Activated naive CD8-positive, alpha-beta T cell treated with anti-CD3 and anti-CD28 coated beads, Interleukin-2, amount 10 ng/mL, durations not matched to agents 7 days and 5 days (primary cell): ENCODE measurements at regions not wholly inside any gene's neighbourhood (a gene's known extent, or its start where the extent isn't known, plus 50 kb on each side); places are given as distances from the start of the nearest gene placed in this dataset.

ENCODE experiments used
- ATAC-seq: fragments of 150-1000 bp; cut with Tn5 transposase; one replicate; pipeline ENCODE4 v1.10.0; 2021; ENCODE audit warnings: low read depth, moderate library complexity
- POLR2A ChIA-PET: fragments of 350-600 bp; sonication (Branson Sonifier 250); formaldehyde crosslinking; loops from one replicate; lab custom pipeline; 2021; ENCODE audit warnings: antibody characterized with exemption; lab: Charles Lee
- DNase-seq: peaks from one replicate; pipeline ENCODE4 v3.0.0; 2021
- H3K27ac Mint-ChIP-seq: one replicate; pipeline ENCODE4 v1.8.0; 2022; ENCODE audit warnings: mild to moderate bottlenecking, mixed read lengths
- H3K27me3 Mint-ChIP-seq: one replicate; pipeline ENCODE4 v1.8.0; 2022; ENCODE audit warnings: mild to moderate bottlenecking, moderate library complexity, mixed read lengths
- H3K36me3 Mint-ChIP-seq: one replicate; pipeline ENCODE4 v1.8.0; 2021; ENCODE audit warnings: mild to moderate bottlenecking, mixed read lengths
- H3K4me1 Mint-ChIP-seq: one replicate; pipeline ENCODE4 v1.8.0; 2021; ENCODE audit warnings: mixed read lengths
- H3K4me3 Mint-ChIP-seq: one replicate; pipeline ENCODE4 v1.8.0; 2022; ENCODE audit warnings: mild to moderate bottlenecking, moderate library complexity, mixed read lengths
- H3K9me3 Mint-ChIP-seq: one replicate; pipeline ENCODE4 v1.8.0; 2021; ENCODE audit warnings: mixed read lengths

DNA sequence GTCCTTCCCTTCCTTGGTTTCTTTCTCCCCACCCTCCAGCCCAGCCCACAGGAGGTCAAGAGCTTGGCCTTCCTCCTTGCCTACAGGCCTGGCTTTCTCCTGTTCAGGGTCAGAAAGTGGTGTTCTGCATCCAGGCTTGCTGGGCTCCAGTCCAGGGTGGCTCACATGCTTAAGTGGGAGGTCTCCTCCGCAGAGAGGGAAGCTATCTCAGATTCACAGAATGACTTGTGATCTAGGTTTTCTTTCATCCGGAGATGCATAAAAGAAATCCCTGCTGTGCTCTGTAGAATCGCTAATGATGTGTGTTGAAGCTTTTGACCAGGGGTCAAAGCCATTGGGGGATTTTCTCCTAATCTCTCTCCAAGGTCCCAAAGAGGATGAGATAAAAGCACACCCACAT lies 382.3 kb upstream of the EEF2KMT start:
- Mint-ChIP-seq H3K9me3 (no peaks in the 10 kb centered on the region), H3K27me3 (peaks cover 5% of the 10 kb centered on the region), H3K36me3 (no peaks in the 10 kb centered on the region), H3K4me1 (no peaks in the 10 kb centered on the region), H3K4me3 (no peak overlapping the region), H3K27ac (no peak overlapping the region)
- POLR2A ChIA-PET: no interaction called here
- no peak for ATAC-seq
- DNase-seq: no peak

DNA sequence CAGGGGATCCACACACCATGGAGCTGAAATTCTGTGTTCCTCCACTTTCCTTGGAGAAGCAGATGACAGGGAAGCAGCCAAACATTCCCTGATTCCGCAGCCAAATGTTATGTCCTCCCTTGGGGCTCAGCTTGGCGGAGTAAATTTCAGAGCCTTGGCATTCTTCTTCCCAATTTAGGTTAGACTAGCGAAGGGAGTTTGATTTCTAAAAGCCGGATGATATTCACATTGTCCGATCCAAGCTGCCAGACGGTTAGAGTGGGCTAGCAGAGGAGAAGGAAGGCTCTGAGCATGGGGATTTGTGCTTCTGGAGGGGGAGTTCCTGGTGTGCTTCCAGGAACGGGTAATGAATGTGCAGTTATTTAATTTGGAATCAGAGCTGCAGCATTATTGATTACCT lies 380.4 kb upstream of the EEF2KMT start:
- Mint-ChIP-seq H3K4me1 (no peaks in the 10 kb centered on the region), H3K9me3 (no peaks in the 10 kb centered on the region), H3K27me3 (peaks cover 7% of the 10 kb centered on the region), H3K36me3 (no peaks in the 10 kb centered on the region), H3K27ac (no peak overlapping the region), H3K4me3 (no peak overlapping the region)
- ATAC-seq: no peak
- DNase-seq: no peak
- POLR2A ChIA-PET: no interaction called here

DNA sequence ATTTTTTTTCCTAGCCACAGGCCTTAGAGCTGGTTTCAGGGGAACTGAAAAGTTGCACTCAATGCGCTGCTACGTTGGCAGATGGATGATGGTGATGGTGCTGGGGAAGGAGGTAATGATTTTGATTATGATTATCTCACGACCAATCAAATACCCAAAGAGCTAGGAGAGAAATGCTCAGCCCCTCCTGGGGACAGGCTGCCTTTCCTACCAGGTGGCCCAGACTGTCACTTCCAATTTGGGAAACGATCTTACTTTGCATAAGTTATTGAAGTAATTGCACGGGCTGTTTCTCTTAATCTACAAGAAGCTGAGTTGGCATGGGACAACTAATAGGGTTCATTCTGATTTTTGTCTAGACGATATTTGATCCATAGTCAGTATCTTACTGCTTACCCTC lies 379.7 kb upstream of the EEF2KMT start:
- H3K27me3 Mint-ChIP-seq: peaks cover 9% of the 10 kb centered on the region
- no peak overlapping the region for H3K4me3 Mint-ChIP-seq
- DNase-seq (no peak), ATAC-seq (no peak)
- H3K9me3 Mint-ChIP-seq: no peaks in the 10 kb centered on the region
- no peak overlapping the region for H3K27ac Mint-ChIP-seq
- POLR2A ChIA-PET: no interaction called here
- no peaks in the 10 kb centered on the region for H3K4me1 Mint-ChIP-seq
- no peaks in the 10 kb centered on the region for H3K36me3 Mint-ChIP-seq

DNA sequence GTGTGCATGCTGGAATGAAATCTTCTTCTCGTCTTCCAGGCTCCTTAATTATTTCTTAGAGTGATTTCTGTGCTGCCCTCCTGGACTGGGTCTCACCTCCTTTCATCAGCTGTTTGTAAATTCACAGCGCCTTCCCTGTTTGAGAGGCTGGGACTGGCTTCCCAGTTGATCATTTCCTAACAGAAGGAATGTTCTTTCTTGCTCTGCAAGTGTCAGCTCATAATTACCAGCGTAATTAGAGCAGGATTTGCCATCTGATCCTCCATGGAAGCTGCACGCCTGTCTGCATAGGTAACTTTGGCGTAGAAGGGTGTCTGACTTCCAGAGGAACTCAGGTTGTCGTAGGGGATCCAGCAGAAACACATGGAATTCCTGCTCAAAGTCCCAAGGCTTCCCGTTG lies 375.0 kb upstream of the EEF2KMT start:
- H3K9me3 Mint-ChIP-seq: no peaks in the 10 kb centered on the region
- H3K27ac Mint-ChIP-seq: no peak overlapping the region
- POLR2A ChIA-PET: no interaction called here
- H3K36me3 Mint-ChIP-seq: no peaks in the 10 kb centered on the region
- ATAC-seq: no peak
- no peak for DNase-seq
- no peaks in the 10 kb centered on the region for H3K4me1 Mint-ChIP-seq
- no peak overlapping the region for H3K4me3 Mint-ChIP-seq
- H3K27me3 Mint-ChIP-seq: peaks cover 5% of the 10 kb centered on the region

DNA sequence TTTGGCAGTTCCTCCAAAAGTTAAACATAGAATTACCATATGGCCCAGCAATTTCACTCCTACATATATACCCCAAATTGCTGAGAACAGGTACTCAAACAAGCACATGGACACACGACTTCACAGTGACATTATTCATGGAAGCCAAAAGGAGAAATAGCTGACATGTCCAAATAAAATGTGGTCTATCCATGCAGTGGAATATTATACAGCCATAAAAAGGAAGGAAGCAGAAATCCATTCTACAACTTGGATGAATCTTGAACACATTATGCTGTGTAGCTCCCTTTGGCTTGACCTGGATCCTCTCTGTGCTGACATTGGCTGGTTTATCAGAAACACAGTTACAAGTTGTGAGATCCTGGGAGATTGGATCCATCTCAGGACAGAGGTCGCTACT lies 370.9 kb upstream of the EEF2KMT start:
- Mint-ChIP-seq H3K27me3 (peaks cover 6% of the 10 kb centered on the region), H3K27ac (no peak overlapping the region), H3K4me1 (no peaks in the 10 kb centered on the region), H3K9me3 (no peaks in the 10 kb centered on the region), H3K4me3 (no peak overlapping the region), H3K36me3 (no peaks in the 10 kb centered on the region)
- POLR2A ChIA-PET: no interaction called here
- DNase-seq (no peak), ATAC-seq (no peak)

DNA sequence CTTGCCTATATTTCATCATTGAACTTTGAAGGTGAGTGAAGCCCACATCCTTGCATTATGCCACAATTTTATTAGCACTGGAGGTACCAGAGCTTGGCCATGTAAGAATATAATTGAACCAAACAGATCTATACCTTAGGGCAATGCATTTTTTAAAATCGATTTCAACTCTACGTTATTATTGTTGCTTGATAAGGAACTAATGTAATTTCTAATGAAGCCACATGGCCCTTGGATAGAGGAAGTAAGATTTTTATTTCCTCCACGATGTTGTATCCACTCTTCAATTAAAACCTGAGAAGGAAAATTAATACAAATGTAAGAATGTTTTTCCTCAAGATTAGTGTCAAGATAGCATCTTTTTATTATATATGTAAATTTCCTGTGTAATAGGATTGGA lies 370.0 kb upstream of the EEF2KMT start:
- H3K27me3 Mint-ChIP-seq: peaks cover 1% of the 10 kb centered on the region
- no peak for ATAC-seq

DNA sequence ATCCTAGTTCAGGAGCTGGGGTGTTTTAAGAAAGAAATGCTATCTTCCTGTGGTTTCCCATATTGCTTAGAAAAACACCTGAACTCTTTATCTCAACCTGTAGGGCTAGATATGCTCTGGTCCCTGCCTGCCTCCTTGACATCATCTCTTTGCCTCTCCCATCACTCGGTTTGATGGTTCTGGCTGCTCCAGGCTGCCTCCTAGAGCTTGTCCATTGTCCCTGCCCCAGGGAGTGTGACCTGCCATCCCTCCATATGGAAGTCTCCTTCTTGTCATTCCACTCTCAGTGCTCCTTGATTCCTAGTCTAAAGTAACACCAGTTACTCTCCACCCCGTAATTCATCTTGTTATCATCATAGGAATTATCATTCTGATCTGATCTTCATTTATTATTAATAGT lies 369.0 kb upstream of the EEF2KMT start:
- Mint-ChIP-seq H3K27ac (no peak overlapping the region), H3K4me3 (no peak overlapping the region), H3K4me1 (no peaks in the 10 kb centered on the region), H3K27me3 (peaks cover 1% of the 10 kb centered on the region), H3K36me3 (no peaks in the 10 kb centered on the region), H3K9me3 (no peaks in the 10 kb centered on the region)
- no peak for ATAC-seq
- DNase-seq: no peak
- POLR2A ChIA-PET: no interaction called here

More for the DNA sequence above, 370.0 kb upstream of the EEF2KMT start:
- POLR2A ChIA-PET: no interaction called here
- Mint-ChIP-seq H3K4me1 (no peaks in the 10 kb centered on the region), H3K4me3 (no peak overlapping the region), H3K27ac (no peak overlapping the region), H3K9me3 (no peaks in the 10 kb centered on the region), H3K36me3 (no peaks in the 10 kb centered on the region)
- DNase-seq: no peak

DNA sequence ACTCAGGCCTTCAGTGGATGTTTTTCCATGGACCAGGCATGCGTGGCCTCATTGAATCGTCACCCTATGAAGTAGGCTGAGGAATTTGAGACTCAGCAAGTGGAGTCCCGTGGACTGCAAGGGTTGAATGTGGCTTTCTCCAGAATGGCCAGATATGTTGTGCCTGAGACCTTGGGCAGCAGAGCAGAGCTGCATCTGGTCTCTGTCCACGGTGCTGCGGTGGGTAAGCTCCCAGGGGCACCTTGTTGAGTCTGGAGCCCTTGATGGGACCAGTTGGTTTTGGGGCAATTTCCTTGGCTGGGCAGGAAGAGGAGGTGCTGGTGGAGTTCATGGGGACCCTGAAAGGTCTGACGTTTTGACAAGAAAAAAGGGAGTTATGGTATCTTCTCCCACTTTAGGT lies 368.1 kb upstream of the EEF2KMT start:
- Mint-ChIP-seq H3K27ac (no peak overlapping the region), H3K36me3 (no peaks in the 10 kb centered on the region), H3K9me3 (no peaks in the 10 kb centered on the region), H3K4me3 (no peak overlapping the region), H3K4me1 (no peaks in the 10 kb centered on the region), H3K27me3 (peaks cover 1% of the 10 kb centered on the region)
- POLR2A ChIA-PET: no interaction called here
- no peak for DNase-seq
- ATAC-seq: no peak

DNA sequence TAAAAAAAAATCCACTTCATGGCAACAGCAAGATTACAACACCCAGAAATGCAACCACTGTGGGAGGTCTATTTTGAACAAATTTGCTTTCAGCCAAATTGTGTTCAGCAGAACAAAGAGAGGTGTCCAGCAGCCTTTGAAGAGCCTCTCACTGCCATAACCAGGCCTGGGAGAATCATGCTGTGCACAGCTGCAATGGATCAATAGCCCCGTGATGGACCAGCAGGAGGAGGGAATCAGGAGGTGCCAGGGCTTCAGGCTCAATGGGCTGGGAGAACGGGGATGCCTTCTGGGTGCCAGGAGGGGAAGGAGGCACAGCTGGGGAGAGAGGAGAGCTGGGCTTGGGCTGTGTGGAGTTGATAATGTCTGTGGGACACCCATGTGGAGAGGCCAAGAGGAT lies 366.2 kb upstream of the EEF2KMT start:
- DNase-seq (no peak), ATAC-seq (no peak)
- POLR2A ChIA-PET: no interaction called here
- Mint-ChIP-seq H3K36me3 (no peaks in the 10 kb centered on the region), H3K27ac (no peak overlapping the region), H3K4me3 (no peak overlapping the region), H3K4me1 (no peaks in the 10 kb centered on the region), H3K27me3 (peaks cover 1% of the 10 kb centered on the region), H3K9me3 (no peaks in the 10 kb centered on the region)

DNA sequence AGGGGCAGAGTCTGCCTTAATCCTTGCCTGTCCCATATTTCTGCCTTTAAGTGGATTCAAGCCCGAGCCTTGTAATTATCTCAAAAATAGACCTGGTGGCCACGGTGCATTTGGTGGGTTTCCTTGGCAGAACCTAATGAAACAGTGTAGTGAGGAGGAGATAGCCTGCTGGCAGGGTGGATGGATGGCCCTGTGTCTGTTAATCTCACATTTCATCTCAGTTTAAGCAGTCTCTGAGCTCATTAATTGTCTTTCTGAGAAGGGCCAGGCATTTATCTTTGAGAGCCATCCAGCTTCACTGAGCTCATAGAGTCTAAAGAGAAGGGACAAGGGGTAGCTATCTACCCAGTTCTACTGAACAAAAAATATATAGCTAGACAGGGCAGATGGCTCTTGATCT lies 364.0 kb upstream of the EEF2KMT start:
- ATAC-seq (no peak), DNase-seq (no peak)
- H3K4me1 Mint-ChIP-seq: no peaks in the 10 kb centered on the region
- POLR2A ChIA-PET: no interaction called here
- H3K36me3 Mint-ChIP-seq: no peaks in the 10 kb centered on the region
- peaks cover 1% of the 10 kb centered on the region for H3K27me3 Mint-ChIP-seq
- no peaks in the 10 kb centered on the region for H3K9me3 Mint-ChIP-seq
- no peak overlapping the region for H3K4me3 Mint-ChIP-seq
- H3K27ac Mint-ChIP-seq: no peak overlapping the region

DNA sequence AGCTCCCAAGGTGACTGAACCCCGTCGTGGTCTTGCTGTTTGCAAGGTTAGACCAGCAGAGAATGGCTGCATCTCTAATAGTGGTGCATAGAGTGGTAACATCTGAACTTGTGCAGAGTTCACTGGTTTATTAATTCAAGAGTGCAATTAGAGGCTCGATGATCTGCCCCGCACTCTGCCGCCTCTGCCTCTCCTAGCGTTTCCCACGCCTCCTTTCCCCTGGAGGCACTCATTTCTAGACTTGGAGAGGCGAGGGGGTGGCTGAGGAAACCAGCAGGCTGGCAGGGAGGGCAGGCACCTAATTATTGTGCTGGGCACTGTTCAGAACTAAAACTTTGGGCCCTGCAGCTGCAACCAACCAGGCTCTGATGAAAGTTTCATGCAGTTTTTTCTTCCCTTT lies 363.5 kb upstream of the EEF2KMT start:
- POLR2A ChIA-PET: no interaction called here
- no peaks in the 10 kb centered on the region for H3K36me3 Mint-ChIP-seq
- DNase-seq: no peak
- no peaks in the 10 kb centered on the region for H3K9me3 Mint-ChIP-seq
- H3K4me3 Mint-ChIP-seq: no peak overlapping the region
- H3K4me1 Mint-ChIP-seq: no peaks in the 10 kb centered on the region
- H3K27me3 Mint-ChIP-seq: peaks cover 1% of the 10 kb centered on the region
- no peak overlapping the region for H3K27ac Mint-ChIP-seq
- no peak for ATAC-seq

DNA sequence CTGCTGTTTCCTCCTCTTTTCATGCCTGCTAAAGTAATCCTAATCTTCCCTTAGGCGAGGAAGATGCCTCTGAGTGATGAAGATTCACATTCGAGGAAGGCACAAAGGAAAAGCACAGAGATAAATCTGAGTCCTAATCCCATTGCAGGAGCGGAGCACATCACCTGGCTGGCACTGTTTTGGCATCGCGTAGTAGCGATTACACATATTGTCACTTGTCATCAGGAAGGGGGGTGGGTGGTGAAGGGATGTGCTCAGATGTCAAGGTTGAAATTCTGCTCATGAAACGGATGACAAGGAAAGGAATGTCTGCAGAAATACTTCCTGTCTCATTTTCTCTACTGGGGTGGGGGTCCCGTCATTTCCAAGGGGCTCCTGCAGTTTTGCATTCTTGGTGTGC lies 363.1 kb upstream of the EEF2KMT start:
- ATAC-seq (no peak), DNase-seq (no peak)
- Mint-ChIP-seq H3K27me3 (no peaks in the 10 kb centered on the region), H3K27ac (no peak overlapping the region), H3K9me3 (no peaks in the 10 kb centered on the region), H3K4me3 (no peak overlapping the region), H3K36me3 (no peaks in the 10 kb centered on the region), H3K4me1 (no peaks in the 10 kb centered on the region)
- POLR2A ChIA-PET: no interaction called here

DNA sequence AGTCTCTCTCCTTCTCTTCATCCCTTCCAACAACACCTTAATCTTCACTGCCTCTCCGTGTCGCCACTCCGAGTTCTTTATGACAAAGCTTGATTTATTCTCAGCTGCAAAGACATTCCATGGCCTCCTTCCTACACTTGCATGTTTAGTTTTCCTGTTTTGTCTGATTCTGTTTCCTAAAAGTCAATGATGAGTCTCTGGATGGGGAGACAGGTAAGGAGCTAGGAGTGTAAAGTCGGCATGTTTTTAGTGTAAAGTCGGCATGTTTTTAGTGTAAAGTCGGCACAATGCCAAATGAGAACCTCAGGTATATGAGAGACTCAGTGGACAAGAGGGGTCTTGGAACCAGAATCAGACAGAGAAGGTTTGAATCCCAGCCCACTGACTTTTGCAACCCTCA lies 362.3 kb upstream of the EEF2KMT start:
- ATAC-seq (no peak), DNase-seq (no peak)
- Mint-ChIP-seq H3K27ac (no peak overlapping the region), H3K4me3 (no peak overlapping the region), H3K36me3 (no peaks in the 10 kb centered on the region), H3K27me3 (no peaks in the 10 kb centered on the region), H3K4me1 (no peaks in the 10 kb centered on the region), H3K9me3 (peaks cover 2% of the 10 kb centered on the region)
- POLR2A ChIA-PET: no interaction called here

DNA sequence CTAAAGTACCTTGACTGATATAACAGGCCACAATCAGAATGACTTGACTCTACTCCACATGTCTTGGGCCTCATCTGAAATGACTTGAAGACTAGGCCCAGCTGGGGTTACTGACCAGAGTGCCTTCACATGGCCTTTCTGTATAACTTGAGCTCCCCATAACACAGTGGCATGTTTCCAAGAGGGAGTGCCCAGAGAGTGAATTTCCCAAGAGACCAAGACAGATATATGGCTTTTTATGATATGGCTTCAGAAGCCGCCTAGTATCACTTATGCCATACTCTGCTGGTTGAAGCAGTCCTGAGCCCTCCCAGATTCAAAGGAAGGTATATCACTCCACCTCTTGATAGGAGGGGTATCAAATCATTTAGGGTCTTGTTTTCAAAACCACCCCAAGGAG lies 357.5 kb upstream of the EEF2KMT start:
- H3K27ac Mint-ChIP-seq: no peak overlapping the region
- no peaks in the 10 kb centered on the region for H3K4me1 Mint-ChIP-seq
- POLR2A ChIA-PET: no interaction called here
- H3K4me3 Mint-ChIP-seq: no peak overlapping the region
- no peaks in the 10 kb centered on the region for H3K36me3 Mint-ChIP-seq
- ATAC-seq (no peak), DNase-seq (no peak)
- H3K27me3 Mint-ChIP-seq: no peaks in the 10 kb centered on the region
- H3K9me3 Mint-ChIP-seq: peaks cover 4% of the 10 kb centered on the region

DNA sequence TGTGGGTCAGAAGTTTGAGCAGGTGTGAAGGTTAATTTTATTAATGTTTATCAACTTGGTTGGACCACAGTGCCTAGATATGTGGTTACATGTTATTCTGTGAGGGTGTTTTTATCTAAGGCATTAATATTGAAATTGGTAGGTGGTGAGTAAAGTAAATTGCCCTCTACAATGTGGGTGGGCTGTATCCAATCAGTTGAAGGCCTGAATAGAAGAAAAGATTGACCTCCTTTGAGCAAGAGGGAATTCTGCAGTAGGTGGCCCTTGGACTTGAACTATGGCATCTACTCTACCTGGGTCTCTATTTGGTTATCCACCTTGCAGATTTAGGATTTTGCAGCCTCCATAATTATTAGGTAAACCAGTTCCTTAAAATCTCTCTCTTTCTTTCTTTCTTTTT lies 356.8 kb upstream of the EEF2KMT start:
- no peak overlapping the region for H3K27ac Mint-ChIP-seq
- POLR2A ChIA-PET: no interaction called here
- no peak for DNase-seq

More for the DNA sequence above, 356.8 kb upstream of the EEF2KMT start:
- Mint-ChIP-seq H3K4me3 (no peak overlapping the region), H3K27me3 (no peaks in the 10 kb centered on the region), H3K4me1 (no peaks in the 10 kb centered on the region), H3K36me3 (no peaks in the 10 kb centered on the region), H3K9me3 (peaks cover 4% of the 10 kb centered on the region)
- ATAC-seq: no peak
